ENCODE measurements at regions not wholly inside any gene's neighbourhood (a gene's known extent, or its start where the extent isn't known, plus 50 kb on each side); places are given as distances from the start of the nearest gene placed in this dataset.
A peak's percentile ranks its signal among the peaks of the same experiment; 100 is the strongest.

- TF ChIP-seq CTCF (IDR thresholded peaks at IDR 0.05): no peak
- peaks cover 8 to 14% (median 12%) of the 10 kb centered on the region in 9 donors for H3K4me1 ChIP-seq
- H3K4me3 ChIP-seq: no peak overlapping the region
- DNase-seq: no peak
- intact Hi-C loops (cut with DNase I): no loop called here
- no peak overlapping the region for H3K27ac ChIP-seq
- no peaks in the 10 kb centered on the region for H3K27me3 ChIP-seq
- no peaks in the 10 kb centered on the region for H3K36me3 ChIP-seq
- WGBS, 2 donors: 80 to 82% methylated on average over 14 of the region's 14 CpGs
- ATAC-seq: no peak
- no peaks in the 10 kb centered on the region for H3K9me3 ChIP-seq
Measured at GRCh38 chr17:77768248-77768852, 190.2 kb upstream of the TNRC6C start.

GRCh38 chr17:77769215-77769614, 189.3 kb upstream of the TNRC6C start:
- Histone ChIP-seq H3K27me3 (no peaks in the 10 kb centered on the region), H3K4me1 (peaks cover 8 to 16% (median 13%) of the 10 kb centered on the region in 9 donors), H3K9me3 (no peaks in the 10 kb centered on the region), H3K36me3 (no peaks in the 10 kb centered on the region), H3K4me3 (no peak overlapping the region), H3K27ac (no peak overlapping the region)
- intact Hi-C loops (cut with DNase I): no loop called here
- WGBS, 2 donors: 72 to 77% methylated on average over 7 of the region's 7 CpGs
- ATAC-seq (no peak), DNase-seq (no peak)
- TF ChIP-seq CTCF (IDR thresholded peaks at IDR 0.05): no peak

GRCh38 chr17:77769762-77770161, 188.7 kb upstream of the TNRC6C start:
- Histone ChIP-seq H3K27me3 (no peaks in the 10 kb centered on the region), H3K4me1 (peaks cover 8 to 16% (median 13%) of the 10 kb centered on the region in 9 donors), H3K9me3 (no peaks in the 10 kb centered on the region), H3K36me3 (no peaks in the 10 kb centered on the region), H3K4me3 (no peak overlapping the region), H3K27ac (no peak overlapping the region)
- DNase-seq (no peak), ATAC-seq (no peak)
- no peak for TF ChIP-seq CTCF (IDR thresholded peaks at IDR 0.05)
- 85 to 88% methylated on average over 11 of the region's 11 CpGs for WGBS, 2 donors
- intact Hi-C loops (cut with DNase I): loop anchor here in 8 of 10 donors (2.0 to 10.0 kb wide), 6 partner anchors 111 to 243 kb away; partner anchors contain the start of gene TNRC6C (in 4 of the 8)

- no peak for TF ChIP-seq CTCF (IDR thresholded peaks at IDR 0.05)
- no peak overlapping the region for H3K27ac ChIP-seq
- 84 to 86% methylated on average over 17 of the region's 17 CpGs for WGBS, 2 donors
- H3K4me3 ChIP-seq: no peak overlapping the region
- no peaks in the 10 kb centered on the region for H3K36me3 ChIP-seq
- no peaks in the 10 kb centered on the region for H3K27me3 ChIP-seq
- ATAC-seq (peak in 6 of 8 donors; percentile 13 to 78 (median 52)), DNase-seq (peak in 1 of 2 donors; percentile 43)
- H3K4me1 ChIP-seq: peaks cover 8 to 16% (median 13%) of the 10 kb centered on the region in 9 donors
- no peaks in the 10 kb centered on the region for H3K9me3 ChIP-seq
- intact Hi-C loops (cut with DNase I): loop anchor here in 8 of 10 donors (2.0 to 10.0 kb wide), 6 partner anchors 110 to 242 kb away; partner anchors contain the start of gene TNRC6C (in 4 of the 8)
Measured at GRCh38 chr17:77770331-77771105, 188.0 kb upstream of the TNRC6C start.
